ENCODE measurements at regions not wholly inside any gene's neighbourhood (a gene's known extent, or its start where the extent isn't known, plus 50 kb on each side); places are given as distances from the start of the nearest gene placed in this dataset.

DNA sequence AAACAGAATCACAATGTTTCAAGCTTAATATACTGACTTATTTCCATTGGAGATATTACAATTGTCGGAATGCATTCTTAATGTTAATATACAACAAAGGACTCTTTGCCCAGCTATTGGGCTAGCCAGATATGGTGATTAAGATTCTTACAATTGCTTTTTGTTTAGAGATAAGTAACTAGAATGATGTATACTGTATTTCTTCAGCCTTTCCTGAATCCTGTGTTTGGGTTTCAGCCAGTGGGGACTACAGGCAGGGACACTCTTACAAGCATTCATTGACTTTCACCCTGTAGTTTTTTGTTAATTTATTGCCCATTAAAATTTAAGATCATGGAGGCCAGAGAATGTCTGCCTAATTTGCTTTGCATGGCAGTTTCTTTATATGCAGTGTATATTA, 254.1 kb upstream of the TMEFF2 start:
- TF ChIP-seq POLR2AphosphoS2 (IDR thresholded peaks at IDR 0.05; ENCODE audit: low read depth, low read length) (no peak), ZSCAN29 (IDR thresholded peaks at IDR 0.05) (no peak), HDAC2 (IDR thresholded peaks at IDR 0.05) (no peak), BHLHE40 (IDR thresholded peaks at IDR 0.05; ENCODE audit: borderline replicate concordance in 1 of 2, low read depth in 2 of 2, low read length in 1 of 2) (no peak), EP300 (IDR thresholded peaks at IDR 0.05; ENCODE audit: borderline replicate concordance in 1 of 2, control insufficient read depth in 1 of 2, low read depth in 2 of 2, low read length in 2 of 2) (no peak), EZH2 (IDR thresholded peaks at IDR 0.05; ENCODE audit: borderline replicate concordance, control insufficient read depth, low read depth, low read length) (no peak), SP1 (IDR thresholded peaks at IDR 0.05; ENCODE audit: low read depth, low read length) (no peak), CREB1 (IDR thresholded peaks at IDR 0.05; ENCODE audit: low read depth) (no peak), POLR2AphosphoS5 (IDR thresholded peaks at IDR 0.05; ENCODE audit: low read length) (no peak), FOS (IDR thresholded peaks at IDR 0.05; ENCODE audit: borderline replicate concordance, extremely low read depth, insufficient read length) (no peak)
- TF ChIP-seq, protein P1, sequence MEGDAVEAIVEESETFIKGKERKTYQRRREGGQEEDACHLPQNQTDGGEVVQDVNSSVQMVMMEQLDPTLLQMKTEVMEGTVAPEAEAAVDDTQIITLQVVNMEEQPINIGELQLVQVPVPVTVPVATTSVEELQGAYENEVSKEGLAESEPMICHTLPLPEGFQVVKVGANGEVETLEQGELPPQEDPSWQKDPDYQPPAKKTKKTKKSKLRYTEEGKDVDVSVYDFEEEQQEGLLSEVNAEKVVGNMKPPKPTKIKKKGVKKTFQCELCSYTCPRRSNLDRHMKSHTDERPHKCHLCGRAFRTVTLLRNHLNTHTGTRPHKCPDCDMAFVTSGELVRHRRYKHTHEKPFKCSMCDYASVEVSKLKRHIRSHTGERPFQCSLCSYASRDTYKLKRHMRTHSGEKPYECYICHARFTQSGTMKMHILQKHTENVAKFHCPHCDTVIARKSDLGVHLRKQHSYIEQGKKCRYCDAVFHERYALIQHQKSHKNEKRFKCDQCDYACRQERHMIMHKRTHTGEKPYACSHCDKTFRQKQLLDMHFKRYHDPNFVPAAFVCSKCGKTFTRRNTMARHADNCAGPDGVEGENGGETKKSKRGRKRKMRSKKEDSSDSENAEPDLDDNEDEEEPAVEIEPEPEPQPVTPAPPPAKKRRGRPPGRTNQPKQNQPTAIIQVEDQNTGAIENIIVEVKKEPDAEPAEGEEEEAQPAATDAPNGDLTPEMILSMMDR (IDR thresholded peaks at IDR 0.05 in 2 of 3, conservative IDR thresholded peaks at IDR 0.05 in 1 of 3; ENCODE audit: control insufficient read depth in 2 of 3, extremely low read depth in 1 of 3, insufficient read depth in 1 of 3, low read depth in 3 of 3, low read length in 3 of 3), result no peak

All from GM12878 (cell line).